SK-N-SH (cell line): ENCODE measurements at regions not wholly inside any gene's neighbourhood (a gene's known extent, or its start where the extent isn't known, plus 50 kb on each side); places are given as distances from the start of the nearest gene placed in this dataset.

Experiments
- CTCF ChIA-PET: fragments of 300-600, 350-600 bp; formaldehyde crosslinking; extraction: SDS; loops from one replicate; lab custom pipeline; 2021; lab: Yijun Ruan, JAX
- POLR2A ChIA-PET: fragments of 350-600 bp; sonication (Branson Sonifier 250); formaldehyde crosslinking; extraction: SDS; loops from one replicate; lab custom pipeline; 2020; ENCODE audit warnings: antibody characterized with exemption, inconsistent platforms; lab: Yijun Ruan, JAX
- DNase-seq: peaks from one replicate; pipeline ENCODE4 v3.0.0; 2012
- H2AFZ ChIP-seq: fragments of 200-600 bp; sonication (generic); 2 replicates; pipeline ENCODE4 v1.8.1; 2016; ENCODE audit warnings: antibody characterized with exemption, mild to moderate bottlenecking, low read depth
- H3F3A ChIP-seq: fragments of 200-600 bp; sonication (generic); replicated peaks from 2 replicates; pipeline ENCODE3; 2016; ENCODE audit warnings: antibody characterized with exemption, mild to moderate bottlenecking; ENCODE audit not compliant: insufficient read depth
- H3K27ac ChIP-seq, 2 experiments: fragments of 200-500 bp in 1 of 2; fragments of 200-600 bp in 1 of 2; sonication (Bioruptor generic) in 1 of 2; sonication (generic), shearing (Covaris generic) in 1 of 2; 2 replicates each; pipeline versions ENCODE4 v1.5.1 to v1.6.1; 2014 to 2016; ENCODE audit warnings: low read depth in 2 of 2, inconsistent platforms in 1 of 2, low read length in 1 of 2, mild to moderate bottlenecking in 1 of 2, mixed read lengths in 1 of 2
- H3K27me3 ChIP-seq: fragments of 200-600 bp; sonication (generic), shearing (Covaris generic); 2 replicates; pipeline ENCODE4 v1.6.1; 2016; ENCODE audit warnings: mixed run types; ENCODE audit not compliant: insufficient read depth
- H3K36me3 ChIP-seq, 2 experiments: fragments of 200-500 bp in 1 of 2; fragments of 200-600 bp in 1 of 2; sonication (Bioruptor generic) in 1 of 2; sonication (generic) in 1 of 2; replicated peaks in 1 of 2; 2 replicates each; pipeline versions ENCODE3 to v1.5.1; 2014 to 2016; ENCODE audit warnings: low read length in 1 of 2, mild to moderate bottlenecking in 1 of 2; ENCODE audit not compliant: insufficient read depth in 2 of 2, control insufficient read depth in 1 of 2
- H3K4me1 ChIP-seq, 2 experiments: fragments of 200-500 bp in 1 of 2; fragments of 200-600 bp in 1 of 2; sonication (Bioruptor generic) in 1 of 2; sonication (generic), shearing (Covaris generic) in 1 of 2; 2 replicates each; pipeline versions ENCODE4 v1.5.1 to v1.6.1; 2014 to 2016; ENCODE audit warnings: low read depth in 1 of 2, low read length in 1 of 2, mixed run types in 1 of 2; ENCODE audit not compliant: insufficient read depth in 2 of 2, control insufficient read depth in 1 of 2
- H3K4me2 ChIP-seq: fragments of 200-600 bp; sonication (generic), shearing (Covaris generic); 2 replicates; pipeline ENCODE4 v1.6.1; 2017; ENCODE audit warnings: mixed run types
- H3K4me3 ChIP-seq, 2 experiments: fragments of 200-500 bp in 1 of 2; fragments of 200-600 bp in 1 of 2; sonication (Bioruptor generic) in 1 of 2; sonication (generic), shearing (Covaris generic) in 1 of 2; 2 replicates each; pipeline versions ENCODE4 v1.5.1 to v1.8.1; 2014 to 2016; ENCODE audit warnings: low read depth in 2 of 2, inconsistent platforms in 1 of 2, low read length in 1 of 2, mild to moderate bottlenecking in 1 of 2, mixed read lengths in 1 of 2, moderate library complexity in 1 of 2
- H3K79me2 ChIP-seq: fragments of 200-600 bp; sonication (generic); 2 replicates; pipeline ENCODE4 v1.8.1; 2017; ENCODE audit warnings: mild to moderate bottlenecking; ENCODE audit not compliant: insufficient read depth
- H3K9ac ChIP-seq: fragments of 200-600 bp; sonication (generic); 2 replicates; pipeline ENCODE4 v1.6.1; 2017; ENCODE audit warnings: mixed run types
- H3K9me2 ChIP-seq: fragments of 200-600 bp; sonication (generic); 2 replicates; pipeline ENCODE4 v1.6.1; 2017; ENCODE audit warnings: mixed run types
- H3K9me3 ChIP-seq: fragments of 200-600 bp; sonication (generic); 2 replicates; pipeline ENCODE4 v1.6.1; 2017; ENCODE audit warnings: mixed run types, mild to moderate bottlenecking, moderate library complexity
- H4K20me1 ChIP-seq: fragments of 200-600 bp; sonication (generic); 2 replicates; pipeline ENCODE4 v1.6.1; 2017; ENCODE audit warnings: mild to moderate bottlenecking, mixed run types; ENCODE audit not compliant: insufficient read depth
- CTCF ChIP-seq: fragments of 200-600 bp; sonication (generic); IDR thresholded peaks from 2 replicates; pipeline ENCODE4 v1.6.1; 2017; ENCODE audit warnings: antibody characterized with exemption, mild to moderate bottlenecking, moderate library complexity
- ELF1 ChIP-seq: IDR thresholded peaks from 2 replicates; pipeline ENCODE4 v1.4.0; 2012
- EP300 ChIP-seq, 2 experiments: IDR thresholded peaks; 2 replicates each; pipeline versions ENCODE4 v1.4.0 to v1.6.1; 2012; ENCODE audit warnings: borderline replicate concordance in 1 of 2, low read depth in 1 of 2, low read length in 1 of 2
- EZH2phosphoT487 ChIP-seq: fragments of 200-600 bp; sonication (generic); IDR thresholded peaks from 2 replicates; pipeline ENCODE4 v1.6.1; 2017; ENCODE audit warnings: low read depth, mixed run types, mild to moderate bottlenecking, antibody characterized with exemption, moderate library complexity, borderline replicate concordance
- FOSL2 ChIP-seq: IDR thresholded peaks from 2 replicates; pipeline ENCODE4 v1.4.0; 2012; ENCODE audit warnings: low read depth, mild to moderate bottlenecking, moderate library complexity, borderline replicate concordance
- GABPA ChIP-seq: IDR thresholded peaks from 2 replicates; pipeline ENCODE4 v1.4.0; 2012; ENCODE audit warnings: low read depth, mild to moderate bottlenecking
- JUND ChIP-seq: IDR thresholded peaks from 2 replicates; pipeline ENCODE4 v1.4.0; 2012
- MAX ChIP-seq: IDR thresholded peaks from 2 replicates; pipeline ENCODE4 v1.4.0; 2012; ENCODE audit warnings: low read depth
- MEF2A ChIP-seq: IDR thresholded peaks from 2 replicates; pipeline ENCODE4 v1.4.0; 2012; ENCODE audit warnings: low read depth, borderline replicate concordance
- MXI1 ChIP-seq: IDR thresholded peaks from 2 replicates; pipeline ENCODE4 v1.6.1; 2012; ENCODE audit warnings: mild to moderate bottlenecking, low read depth, low read length, improper control_type of control experiment
- NFIC ChIP-seq: IDR thresholded peaks from 2 replicates; pipeline ENCODE4 v1.4.0; 2012; ENCODE audit warnings: borderline replicate concordance
- NRF1 ChIP-seq: IDR thresholded peaks from 2 replicates; pipeline ENCODE4 v1.6.1; 2012; ENCODE audit warnings: low read depth, mild to moderate bottlenecking, low read length
- POLR2AphosphoS5 ChIP-seq: IDR thresholded peaks from 2 replicates; pipeline ENCODE4 v1.6.1; 2012; ENCODE audit warnings: low read depth, low read length
- RCOR1 ChIP-seq: fragments of 150-350 bp; IDR thresholded peaks from 2 replicates; pipeline ENCODE4 v1.6.1; 2017; ENCODE audit warnings: antibody characterized with exemption, low read length
- RXRA ChIP-seq: IDR thresholded peaks from 2 replicates; pipeline ENCODE4 v1.4.0; 2012; ENCODE audit warnings: low read depth, mild to moderate bottlenecking, borderline replicate concordance
- SIN3A ChIP-seq: IDR thresholded peaks from 2 replicates; pipeline ENCODE4 v1.6.1; 2012; ENCODE audit warnings: low read depth, mild to moderate bottlenecking, low read length, moderate library complexity, borderline replicate concordance
- SMC3 ChIP-seq: IDR thresholded peaks from 2 replicates; pipeline ENCODE4 v1.6.1; 2012; ENCODE audit warnings: low read depth, low read length, improper control_type of control experiment
- TCF12 ChIP-seq: IDR thresholded peaks from 2 replicates; pipeline ENCODE4 v1.4.0; 2012
- TEAD4 ChIP-seq: IDR thresholded peaks from 2 replicates; pipeline ENCODE4 v1.4.0; 2012; ENCODE audit warnings: mild to moderate bottlenecking, borderline replicate concordance; ENCODE audit not compliant: insufficient read depth
- YY1 ChIP-seq: IDR thresholded peaks from 2 replicates; pipeline ENCODE4 v1.4.0; 2012; ENCODE audit warnings: low read depth, mild to moderate bottlenecking
- WGBS: methylation state at CpG from one replicate; pipeline ENCODE4 v1.1.6; 2017; ENCODE audit warnings: low lambda C conversion rate; 5-methylcytosine and 5-hydroxymethylcytosine counted together
- TF ChIP-seq, protein P1 (sequence below): IDR thresholded peaks from 2 replicates; pipeline ENCODE4 v1.4.0; 2012; ENCODE audit warnings: low read depth, borderline replicate concordance

DNA sequence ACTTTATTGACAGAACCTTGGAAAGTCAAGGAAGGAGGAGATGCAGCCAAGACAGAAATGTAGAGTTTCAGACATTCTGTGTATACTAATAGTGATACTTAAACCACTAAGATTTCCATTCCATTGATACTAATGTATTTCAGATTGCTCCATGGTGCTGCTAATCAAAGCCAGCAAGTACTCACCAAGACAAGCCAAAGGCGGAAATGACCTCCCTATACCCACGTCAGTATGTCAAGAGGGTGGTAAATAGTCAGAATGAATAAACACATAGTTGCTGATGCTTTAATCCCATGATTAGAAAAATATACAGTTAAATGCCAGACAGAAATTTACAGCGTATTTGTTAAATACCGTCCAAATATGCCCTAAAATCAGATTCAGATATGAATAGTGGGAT, 417.8 kb upstream of the INTU start:
- POLR2A ChIA-PET, result no interaction called here
- Histone ChIP-seq H3K27ac (no peak overlapping the region), H3K36me3 (no peaks in the 10 kb centered on the region), H3F3A (no peaks in the 10 kb centered on the region), H3K4me1 (no peaks in the 10 kb centered on the region; a peak in 2 of 4 replicates), H3K9me3 (no peaks in the 10 kb centered on the region), H3K4me3 (no peak overlapping the region), H3K4me2 (no peak overlapping the region), H3K9me2 (no peaks in the 10 kb centered on the region), H3K27me3 (no peaks in the 10 kb centered on the region), H2AFZ (no peak overlapping the region), H4K20me1 (no peaks in the 10 kb centered on the region), H3K9ac (no peak overlapping the region), H3K79me2 (no peaks in the 10 kb centered on the region)
- CTCF ChIA-PET, result no interaction called here
- WGBS, result 45% methylated on average over 4 of the region's 4 CpGs
- no peak for TF ChIP-seq NFIC
- TF ChIP-seq EZH2phosphoT487, result no peak
- no peak for TF ChIP-seq RCOR1
- TF ChIP-seq MEF2A, result no peak
- no peak for DNase-seq

GRCh38 chr4:127217586-127218229, 415.0 kb upstream of the INTU start:
- Histone ChIP-seq H3K36me3 (no peaks in the 10 kb centered on the region), H3K79me2 (no peaks in the 10 kb centered on the region), H3K9ac (no peak overlapping the region), H3K9me3 (no peaks in the 10 kb centered on the region), H3F3A (no peaks in the 10 kb centered on the region), H3K27me3 (no peaks in the 10 kb centered on the region), H2AFZ (no peak overlapping the region), H3K4me1 (no peaks in the 10 kb centered on the region), H3K9me2 (no peaks in the 10 kb centered on the region), H3K4me3 (no peak overlapping the region), H3K27ac (no peak overlapping the region), H3K4me2 (no peak overlapping the region), H4K20me1 (no peaks in the 10 kb centered on the region)
- ChIA-PET CTCF (no interaction called here), POLR2A (no interaction called here)
- TF ChIP-seq TCF12 (no peak), EZH2phosphoT487 (no peak), CTCF (no peak), SMC3 (no peak)
- TF ChIP-seq, protein P1, sequence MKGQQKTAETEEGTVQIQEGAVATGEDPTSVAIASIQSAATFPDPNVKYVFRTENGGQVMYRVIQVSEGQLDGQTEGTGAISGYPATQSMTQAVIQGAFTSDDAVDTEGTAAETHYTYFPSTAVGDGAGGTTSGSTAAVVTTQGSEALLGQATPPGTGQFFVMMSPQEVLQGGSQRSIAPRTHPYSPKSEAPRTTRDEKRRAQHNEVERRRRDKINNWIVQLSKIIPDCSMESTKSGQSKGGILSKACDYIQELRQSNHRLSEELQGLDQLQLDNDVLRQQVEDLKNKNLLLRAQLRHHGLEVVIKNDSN, result no peak
- DNase-seq, result no peak
- WGBS, result 45% methylated on average over 2 of the region's 2 CpGs

GRCh38 chr4:127219232-127219631, 413.5 kb upstream of the INTU start:
- Histone ChIP-seq H3K79me2 (no peaks in the 10 kb centered on the region), H3K36me3 (no peaks in the 10 kb centered on the region), H3K9me3 (no peaks in the 10 kb centered on the region), H3K9me2 (no peaks in the 10 kb centered on the region), H2AFZ (no peak overlapping the region), H3K4me1 (no peaks in the 10 kb centered on the region), H3K27ac (no peak overlapping the region), H3K4me2 (no peak overlapping the region), H3K9ac (no peak overlapping the region), H3K4me3 (no peak overlapping the region), H4K20me1 (no peaks in the 10 kb centered on the region), H3K27me3 (no peaks in the 10 kb centered on the region), H3F3A (no peaks in the 10 kb centered on the region)
- POLR2A ChIA-PET, result no interaction called here
- DNase-seq, result no peak
- CTCF ChIA-PET, result no interaction called here
- TF ChIP-seq ELF1 (no peak), POLR2AphosphoS5 (no peak), TCF12 (no peak), MXI1 (no peak), MAX (no peak), EP300 (IDR thresholded peaks at IDR 0.05; ENCODE audit: borderline replicate concordance in 1 of 2, low read depth in 1 of 2, low read length in 1 of 2) (no peak), NRF1 (no peak), FOSL2 (no peak), YY1 (no peak), RXRA (no peak), GABPA (no peak), SIN3A (no peak), TEAD4 (no peak), JUND (no peak)
